DOHH2 (cell line): ENCODE measurements at regions not wholly inside any gene's neighbourhood (a gene's known extent, or its start where the extent isn't known, plus 50 kb on each side); places are given as distances from the start of the nearest gene placed in this dataset.

Experiments
- CTCF ChIP-seq: fragments of 200-600 bp; sonication (generic); IDR thresholded peaks from one replicate; pipeline ENCODE4 v1.5.1; 2014; ENCODE audit warnings: antibody characterized with exemption, mild to moderate bottlenecking, low read depth, low read length; ENCODE audit not compliant: poor library complexity, severe bottlenecking
- EZH2phosphoT487 ChIP-seq: fragments of 200-600 bp; sonication (generic); IDR thresholded peaks from 2 replicates; pipeline ENCODE4 v1.6.1; 2017; ENCODE audit warnings: borderline replicate concordance, mild to moderate bottlenecking, antibody characterized with exemption, low read length, moderate library complexity, mixed read lengths

- TF ChIP-seq CTCF, result no peak
- TF ChIP-seq EZH2phosphoT487, result no peak
Measured at GRCh38 chr12:83365317-83365716, 678.6 kb downstream of the TMTC2 start.
